DMS 273 (cell line): ENCODE measurements at regions not wholly inside any gene's neighbourhood (a gene's known extent, or its start where the extent isn't known, plus 50 kb on each side); places are given as distances from the start of the nearest gene placed in this dataset.

Experiments used
- DNase-seq: peaks from one replicate; lab custom pipeline; 2025; ENCODE audit not compliant: unreplicated experiment; lab: John Stamatoyannopoulos, UW

DNA sequence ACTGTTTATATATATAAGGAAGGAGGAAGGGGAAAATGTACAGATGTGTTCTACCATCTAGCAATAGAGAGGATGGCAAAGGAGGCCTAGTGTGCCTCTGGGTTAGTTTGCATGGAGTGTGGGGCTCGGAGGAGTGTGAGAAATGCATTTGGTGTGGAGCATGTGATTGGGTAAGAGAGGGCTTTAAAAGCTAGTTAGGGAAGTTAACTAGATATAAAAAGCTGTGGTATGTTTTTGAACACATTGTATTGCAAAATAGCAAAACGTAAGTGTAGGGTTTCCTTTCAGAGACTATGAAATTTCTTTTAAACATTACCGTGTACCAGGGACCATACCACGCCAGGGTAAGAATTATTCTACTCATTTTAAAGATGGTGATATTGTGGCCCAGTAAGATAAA is 53.3 kb upstream of the STXBP6 start:
- DNase-seq = no peak

DNA sequence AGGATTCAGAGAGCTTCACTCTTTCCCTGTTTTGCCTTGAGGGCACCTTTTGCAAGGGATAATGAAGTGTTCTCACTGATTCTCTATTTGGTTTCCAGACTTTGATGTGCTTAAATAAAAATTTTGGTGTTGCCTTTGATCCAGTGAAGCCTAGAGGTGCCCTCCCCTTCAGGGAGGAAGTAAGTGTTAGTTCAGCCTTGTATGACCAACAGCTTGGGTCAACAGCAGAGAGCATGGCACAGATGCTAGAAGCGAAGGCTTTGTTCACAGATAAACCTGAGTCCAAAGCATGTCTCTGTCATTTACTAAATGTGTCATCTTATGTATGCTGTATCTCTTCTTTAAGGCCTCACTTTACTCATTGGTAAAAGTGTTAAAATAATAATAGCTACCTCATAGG is 52.8 kb upstream of the STXBP6 start:
- DNase-seq = no peak

- no peak for DNase-seq
These were observed 51.3 kb upstream of the STXBP6 start for GRCh38 chr14:25101276-25101675.
